Stomach (tissue), 4 donors: ENCODE measurements at regions not wholly inside any gene's neighbourhood (a gene's known extent, or its start where the extent isn't known, plus 50 kb on each side); places are given as distances from the start of the nearest gene placed in this dataset.

ENCODE experiments used
- EP300 ChIP-seq: sonication (generic); formaldehyde crosslinking; IDR thresholded peaks from one replicate; pipeline ENCODE4 v1.6.1; 2017; ENCODE audit warnings: antibody characterized with exemption
- POLR2A ChIP-seq, 4 donors: fragments of 450-650 bp; IDR thresholded peaks; one replicate each; pipeline ENCODE4 v1.6.1; 2016; ENCODE audit warnings: antibody characterized with exemption in 4 of 4, control low read depth in 2 of 4, mild to moderate bottlenecking in 1 of 4, moderate library complexity in 1 of 4
- TF ChIP-seq, protein P1 (sequence below), 7 experiments: fragments of 450-650 bp in 4 of 7; fragments of 200-600 bp in 3 of 7; sonication (generic) in 3 of 7; IDR thresholded peaks; one replicate each; pipeline ENCODE4 v1.5.1; 2016 to 2019; ENCODE audit warnings: antibody characterized with exemption in 7 of 7, control low read depth in 2 of 7, mild to moderate bottlenecking in 1 of 7

DNA sequence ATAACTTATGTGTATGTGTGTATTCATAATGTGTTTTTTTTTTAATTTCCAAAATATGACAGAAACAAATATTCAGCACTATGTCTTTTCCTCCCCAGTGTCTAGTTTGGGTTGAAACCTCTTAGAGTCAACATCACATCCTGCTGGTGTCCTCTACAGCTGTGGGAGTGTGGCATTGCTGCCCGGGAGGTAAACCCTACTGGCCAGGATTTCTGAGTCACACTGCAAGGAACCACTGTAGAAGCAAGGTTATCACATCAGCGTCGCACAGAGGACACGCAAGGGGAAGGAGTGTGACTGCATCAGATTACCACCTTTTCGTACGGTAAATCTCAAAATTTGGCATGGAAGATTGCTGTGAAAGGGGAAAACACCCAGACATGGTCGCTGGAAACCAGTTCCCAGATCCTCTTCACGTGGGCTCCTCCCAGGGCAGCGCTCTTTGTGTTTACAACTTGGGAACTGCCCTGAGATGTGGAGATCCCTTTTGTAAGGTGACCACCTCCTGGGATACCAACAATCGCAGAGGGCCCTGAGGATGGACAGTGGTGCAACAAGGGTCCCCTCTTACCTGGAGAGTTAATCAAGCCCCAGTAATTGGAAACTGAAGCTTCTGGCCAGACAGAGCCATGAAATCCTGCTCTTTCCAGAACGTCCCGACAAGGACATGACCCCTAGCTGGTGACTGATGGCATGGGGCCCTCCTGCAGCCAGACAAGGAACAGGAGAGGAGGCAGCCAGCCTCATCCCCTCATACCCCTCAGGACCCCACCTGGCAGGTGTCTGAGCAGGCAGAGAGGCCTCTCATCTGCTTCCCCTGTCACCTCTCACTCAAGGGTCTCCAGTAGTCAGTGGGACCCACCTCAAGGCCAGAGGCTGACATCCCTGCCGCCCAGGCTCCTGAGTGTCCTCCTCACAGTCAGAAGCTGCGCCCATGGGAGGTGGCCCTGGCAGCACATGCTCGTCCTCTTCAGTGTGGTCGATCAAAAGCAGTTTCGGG, 194.7 kb downstream of the MED10 start:
- TF ChIP-seq, protein P1, sequence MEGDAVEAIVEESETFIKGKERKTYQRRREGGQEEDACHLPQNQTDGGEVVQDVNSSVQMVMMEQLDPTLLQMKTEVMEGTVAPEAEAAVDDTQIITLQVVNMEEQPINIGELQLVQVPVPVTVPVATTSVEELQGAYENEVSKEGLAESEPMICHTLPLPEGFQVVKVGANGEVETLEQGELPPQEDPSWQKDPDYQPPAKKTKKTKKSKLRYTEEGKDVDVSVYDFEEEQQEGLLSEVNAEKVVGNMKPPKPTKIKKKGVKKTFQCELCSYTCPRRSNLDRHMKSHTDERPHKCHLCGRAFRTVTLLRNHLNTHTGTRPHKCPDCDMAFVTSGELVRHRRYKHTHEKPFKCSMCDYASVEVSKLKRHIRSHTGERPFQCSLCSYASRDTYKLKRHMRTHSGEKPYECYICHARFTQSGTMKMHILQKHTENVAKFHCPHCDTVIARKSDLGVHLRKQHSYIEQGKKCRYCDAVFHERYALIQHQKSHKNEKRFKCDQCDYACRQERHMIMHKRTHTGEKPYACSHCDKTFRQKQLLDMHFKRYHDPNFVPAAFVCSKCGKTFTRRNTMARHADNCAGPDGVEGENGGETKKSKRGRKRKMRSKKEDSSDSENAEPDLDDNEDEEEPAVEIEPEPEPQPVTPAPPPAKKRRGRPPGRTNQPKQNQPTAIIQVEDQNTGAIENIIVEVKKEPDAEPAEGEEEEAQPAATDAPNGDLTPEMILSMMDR (IDR thresholded peaks at IDR 0.05), result no peak
- TF ChIP-seq EP300, result no peak
- TF ChIP-seq POLR2A (IDR thresholded peaks at IDR 0.05), result no peak
